ENCODE measurements at regions not wholly inside any gene's neighbourhood (a gene's known extent, or its start where the extent isn't known, plus 50 kb on each side); places are given as distances from the start of the nearest gene placed in this dataset.

GRCh38 chr7:41910940-41911600, 208.2 kb upstream of the INHBA start:
- TF ChIP-seq CTCF (optimal IDR thresholded peaks at IDR 0.05 in 1 of 3, IDR thresholded peaks at IDR 0.05 in 1 of 3, conservative IDR thresholded peaks at IDR 0.05 in 1 of 3; ENCODE audit: extremely low read depth in 1 of 3, insufficient read depth in 2 of 3, low read length in 3 of 3) (no peak), EZH2 (IDR thresholded peaks at IDR 0.05; ENCODE audit: low read length) (no peak)

All from keratinocyte (primary cell).